SJCRH30 (cell line): ENCODE measurements at regions not wholly inside any gene's neighbourhood (a gene's known extent, or its start where the extent isn't known, plus 50 kb on each side); places are given as distances from the start of the nearest gene placed in this dataset.
"Not testable (repeated sequence)": the region's sequence is repeated elsewhere in the genome, so short reads cannot be mapped to it uniquely, and the experiment has no call there.

Experiments used
- DNase-seq, 2 experiments: peaks; one replicate each; pipeline ENCODE4 v3.0.0-alpha.2; 2015 to 2020
- H3K27ac ChIP-seq: fragments of 250-450 bp; sonication (Bioruptor Pico); 2 replicates; pipeline ENCODE4 v1.5.1; 2020; ENCODE audit warnings: mild to moderate bottlenecking, moderate library complexity
- H3K27me3 ChIP-seq: fragments of 250-450 bp; sonication (Bioruptor Pico); 2 replicates; pipeline ENCODE4 v1.5.1; 2020; ENCODE audit warnings: mild to moderate bottlenecking, moderate library complexity
- H3K36me3 ChIP-seq: fragments of 250-450 bp; sonication (Bioruptor Pico); 2 replicates; pipeline ENCODE4 v1.5.1; 2020; ENCODE audit warnings: mild to moderate bottlenecking, moderate library complexity
- H3K4me1 ChIP-seq: fragments of 250-450 bp; sonication (Bioruptor Pico); 2 replicates; pipeline ENCODE4 v1.5.1; 2020; ENCODE audit warnings: mild to moderate bottlenecking, moderate library complexity
- H3K4me3 ChIP-seq: fragments of 250-450 bp; sonication (Bioruptor Pico); 2 replicates; pipeline ENCODE4 v1.5.1; 2020; ENCODE audit warnings: mild to moderate bottlenecking, moderate library complexity
- H3K9me3 ChIP-seq: fragments of 250-450 bp; sonication (Bioruptor Pico); replicated peaks from 2 replicates; pipeline ENCODE4 v1.5.1; 2020; ENCODE audit warnings: mild to moderate bottlenecking, moderate library complexity

DNA sequence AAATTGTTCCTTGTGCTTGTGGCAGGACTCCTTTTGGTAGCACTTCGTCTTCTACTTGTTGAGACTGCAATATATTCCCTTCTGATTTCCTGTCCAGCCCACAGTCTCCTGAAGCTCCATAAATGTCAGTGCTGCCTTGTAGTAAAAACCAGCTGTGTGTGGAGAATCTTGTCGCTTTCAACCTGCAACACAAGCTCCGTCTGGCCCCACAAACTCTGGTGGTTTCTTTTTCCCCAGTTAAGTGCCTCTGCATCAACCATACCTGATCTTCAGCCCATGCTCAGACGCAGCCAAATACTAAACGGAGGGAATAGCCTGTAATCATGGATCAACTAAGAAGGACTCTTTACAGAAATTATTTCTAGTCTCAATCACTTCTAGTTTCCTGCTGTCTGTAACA, 1133.3 kb upstream of the ADGRB3 start:
- no peaks in the 10 kb centered on the region; the same call in 1 of the 2 replicates for H3K27me3 ChIP-seq
- no peak overlapping the region for H3K4me3 ChIP-seq
- no peaks in the 10 kb centered on the region for H3K36me3 ChIP-seq
- no peak for DNase-seq
- no peaks in the 10 kb centered on the region for H3K9me3 ChIP-seq
- no peaks in the 10 kb centered on the region for H3K4me1 ChIP-seq
- no peak overlapping the region for H3K27ac ChIP-seq

DNA sequence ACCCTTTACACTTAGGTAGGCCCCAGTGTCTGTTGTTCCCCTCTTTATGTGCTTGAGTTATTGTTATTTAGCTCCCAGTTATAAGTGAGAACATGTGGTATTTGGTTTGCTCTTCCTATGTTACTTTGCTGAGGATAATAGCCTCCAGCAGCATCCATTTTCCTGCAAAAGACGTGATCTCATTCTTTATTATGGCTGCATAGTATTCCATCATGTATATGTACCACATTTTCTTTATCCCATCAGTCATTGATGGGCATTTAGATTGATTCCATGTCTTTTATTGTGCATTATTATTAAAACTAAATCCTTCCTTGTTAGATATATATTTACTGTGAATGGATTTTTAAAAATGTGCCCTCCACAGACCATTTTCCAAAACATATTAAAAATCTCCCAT, 1137.3 kb upstream of the ADGRB3 start:
- no peak overlapping the region for H3K27ac ChIP-seq
- DNase-seq: no peak
- no peak overlapping the region for H3K4me3 ChIP-seq
- H3K27me3 ChIP-seq: no peaks in the 10 kb centered on the region; the same call in 1 of the 2 replicates
- H3K9me3 ChIP-seq: no peaks in the 10 kb centered on the region
- H3K36me3 ChIP-seq: no peaks in the 10 kb centered on the region
- H3K4me1 ChIP-seq: no peaks in the 10 kb centered on the region

DNA sequence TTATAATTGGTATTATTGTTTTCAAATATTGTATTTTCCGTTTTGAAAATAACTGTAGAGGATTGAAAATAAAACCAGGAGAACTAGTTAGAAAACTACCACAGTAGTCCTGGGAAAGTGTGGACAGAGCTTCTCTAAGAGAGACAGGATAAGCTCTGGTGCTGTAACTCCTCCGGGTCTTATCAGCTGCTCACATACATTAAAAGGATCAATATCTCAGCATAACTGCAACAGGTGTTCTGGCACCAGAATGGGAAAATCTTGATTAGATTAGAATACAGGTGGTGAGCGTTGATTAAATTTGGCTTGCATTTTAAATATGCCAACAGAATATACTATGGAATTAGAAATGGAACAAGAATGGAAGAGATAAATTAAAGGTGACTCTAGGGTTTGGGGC, 1138.9 kb upstream of the ADGRB3 start:
- Histone ChIP-seq H3K27ac (no peak overlapping the region), H3K36me3 (no peaks in the 10 kb centered on the region), H3K4me3 (no peak overlapping the region)

DNA sequence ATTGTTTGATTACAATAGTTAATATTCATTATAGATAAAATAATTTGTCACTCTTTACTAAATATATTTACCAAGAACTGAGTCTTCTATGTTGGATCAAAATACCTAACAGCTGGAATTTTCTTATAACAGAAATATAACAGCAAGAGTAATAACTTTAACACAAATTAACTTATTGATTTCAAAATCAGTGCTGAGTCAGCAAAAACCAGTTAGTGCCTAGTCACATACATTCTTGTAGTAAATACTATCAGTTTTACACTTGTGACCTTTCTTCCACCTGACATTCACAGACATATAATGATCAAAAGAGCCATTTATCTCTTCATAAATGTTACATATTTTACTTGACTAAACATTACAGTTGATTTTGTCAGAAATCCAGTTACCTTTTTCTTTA, 1141.4 kb upstream of the ADGRB3 start:
- Histone ChIP-seq H3K36me3 (no peaks in the 10 kb centered on the region), H3K27me3 (no peaks in the 10 kb centered on the region), H3K4me3 (no peak overlapping the region), H3K4me1 (no peaks in the 10 kb centered on the region), H3K9me3 (no peaks in the 10 kb centered on the region), H3K27ac (no peak overlapping the region)
- DNase-seq: no peak

More for the DNA sequence above, 1138.9 kb upstream of the ADGRB3 start:
- H3K27me3 ChIP-seq: no peaks in the 10 kb centered on the region; the same call in 1 of the 2 replicates
- no peaks in the 10 kb centered on the region for H3K4me1 ChIP-seq
- H3K9me3 ChIP-seq: no peaks in the 10 kb centered on the region
- DNase-seq: no peak

DNA sequence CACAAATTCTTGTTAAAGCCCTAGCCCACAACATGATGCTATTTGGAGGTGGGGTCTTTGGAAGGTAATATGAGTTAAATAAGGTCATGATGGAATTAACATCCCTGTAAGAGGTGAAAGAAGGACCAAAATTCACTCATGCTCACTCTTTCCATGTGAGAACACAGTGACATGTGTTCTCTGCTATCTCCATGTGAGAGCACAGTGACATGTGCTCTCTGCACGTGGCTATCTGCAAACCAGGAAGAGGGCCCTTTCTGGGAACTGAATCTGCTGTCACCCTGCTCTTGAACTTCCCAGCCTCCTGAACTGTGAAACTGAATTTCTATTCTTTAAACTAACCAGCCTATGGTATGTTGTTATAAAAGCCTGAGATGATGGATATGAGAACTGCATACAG, 1159.4 kb upstream of the ADGRB3 start:
- no peaks in the 10 kb centered on the region for H3K27me3 ChIP-seq
- 0 out of 2 replicates have a peak, but pooled peaks cover 4% of the 10 kb centered on the region for H3K36me3 ChIP-seq
- no peak for DNase-seq
- no peaks in the 10 kb centered on the region for H3K4me1 ChIP-seq
- H3K9me3 ChIP-seq: no peaks in the 10 kb centered on the region
- H3K27ac ChIP-seq: no peak overlapping the region
- H3K4me3 ChIP-seq: no peak overlapping the region

DNA sequence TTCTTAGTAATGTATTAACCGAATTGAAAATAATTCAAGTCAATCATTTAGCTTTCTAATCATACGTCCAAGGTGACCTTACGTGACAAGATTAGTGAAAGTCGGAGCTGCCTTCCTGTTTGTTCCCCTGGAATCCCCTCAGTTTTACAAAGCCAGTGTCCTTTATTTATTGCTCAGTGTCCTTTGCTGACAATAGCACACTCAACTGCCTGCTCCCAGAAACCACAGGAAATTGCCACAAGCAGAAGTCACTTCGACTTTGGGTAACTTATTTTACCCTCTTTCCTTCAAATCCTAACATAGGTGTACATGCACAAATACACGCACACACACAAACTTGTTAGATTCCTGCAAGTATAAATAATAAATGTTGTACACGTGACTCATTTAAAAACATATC, 1167.7 kb upstream of the ADGRB3 start:
- no peaks in the 10 kb centered on the region for H3K27me3 ChIP-seq
- H3K9me3 ChIP-seq: no peaks in the 10 kb centered on the region
- no peaks in the 10 kb centered on the region for H3K4me1 ChIP-seq
- H3K36me3 ChIP-seq: no peaks in the 10 kb centered on the region
- H3K27ac ChIP-seq: no peak overlapping the region
- no peak overlapping the region for H3K4me3 ChIP-seq
- no peak for DNase-seq

DNA sequence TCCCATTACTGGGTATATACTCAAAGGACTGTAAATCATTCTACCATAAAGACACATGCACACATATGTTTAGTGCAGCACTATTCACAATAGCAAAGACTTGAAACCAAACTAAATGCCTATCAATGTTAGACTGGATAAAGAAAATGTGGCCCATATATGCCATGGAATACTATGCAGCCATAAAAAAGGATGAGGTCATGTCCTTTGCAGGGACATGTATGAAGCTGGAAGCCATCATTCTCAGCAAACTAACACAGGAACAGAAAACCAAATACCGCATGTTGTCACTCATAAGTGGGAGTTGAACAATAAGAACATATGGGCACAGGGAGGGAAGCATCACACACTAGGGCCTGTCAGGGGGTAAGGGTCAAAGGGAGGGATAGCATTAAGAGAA, 1172.4 kb upstream of the ADGRB3 start:
- H3K27me3 ChIP-seq, H3K9me3 ChIP-seq, H3K36me3 ChIP-seq, DNase-seq, H3K4me1 ChIP-seq, H3K27ac ChIP-seq, H3K4me3 ChIP-seq: not testable (repeated sequence)

DNA sequence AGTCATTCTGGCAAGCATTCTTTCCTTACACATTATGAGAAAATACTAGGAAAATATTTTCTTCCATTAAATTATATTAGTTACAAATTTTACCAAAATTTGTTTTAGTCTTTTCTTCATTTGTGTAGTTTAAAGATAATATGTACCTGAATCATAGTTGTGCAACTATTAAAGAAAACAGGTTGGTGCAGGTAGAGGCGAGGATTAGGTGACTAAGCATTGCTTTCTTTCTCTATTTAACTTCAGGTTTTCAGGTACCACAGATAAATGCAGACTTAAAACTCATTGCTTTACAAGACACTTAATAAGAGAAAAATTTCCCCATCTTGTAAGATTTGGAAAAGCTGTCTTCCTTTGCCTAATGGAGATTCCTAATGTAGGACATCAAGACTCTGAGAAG, 1175.5 kb upstream of the ADGRB3 start:
- H3K4me1 ChIP-seq: no peaks in the 10 kb centered on the region

DNA sequence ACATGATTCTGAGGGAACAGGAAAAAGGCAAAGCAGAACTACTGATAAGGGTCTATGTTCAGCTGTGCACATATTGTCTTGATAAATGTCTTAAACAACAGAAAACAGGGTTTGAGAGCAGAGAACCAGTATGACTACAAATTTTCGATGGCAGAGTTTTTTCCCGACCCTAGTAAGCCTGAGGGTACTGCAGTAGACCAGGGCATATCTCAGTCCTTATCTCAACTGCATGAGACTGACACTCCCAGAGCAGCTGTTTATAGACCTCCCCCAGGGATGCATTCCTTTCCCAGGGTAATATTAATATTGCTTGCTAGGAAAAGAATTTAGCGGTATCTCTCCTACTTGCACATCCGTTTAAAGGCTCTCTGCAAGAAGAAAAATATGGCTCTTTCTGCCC, 1176.8 kb upstream of the ADGRB3 start:
- Histone ChIP-seq H3K27me3 (no peaks in the 10 kb centered on the region), H3K9me3 (peaks cover 4% of the 10 kb centered on the region), H3K4me1 (no peaks in the 10 kb centered on the region), H3K4me3 (no peak overlapping the region), H3K36me3 (no peaks in the 10 kb centered on the region), H3K27ac (no peak overlapping the region)
- DNase-seq: peak in 1 of 2 experiments; percentile 4

More for the DNA sequence above, 1175.5 kb upstream of the ADGRB3 start:
- Histone ChIP-seq H3K27me3 (no peaks in the 10 kb centered on the region), H3K27ac (no peak overlapping the region), H3K9me3 (peaks cover 4% of the 10 kb centered on the region), H3K36me3 (no peaks in the 10 kb centered on the region), H3K4me3 (no peak overlapping the region)
- no peak for DNase-seq

DNA sequence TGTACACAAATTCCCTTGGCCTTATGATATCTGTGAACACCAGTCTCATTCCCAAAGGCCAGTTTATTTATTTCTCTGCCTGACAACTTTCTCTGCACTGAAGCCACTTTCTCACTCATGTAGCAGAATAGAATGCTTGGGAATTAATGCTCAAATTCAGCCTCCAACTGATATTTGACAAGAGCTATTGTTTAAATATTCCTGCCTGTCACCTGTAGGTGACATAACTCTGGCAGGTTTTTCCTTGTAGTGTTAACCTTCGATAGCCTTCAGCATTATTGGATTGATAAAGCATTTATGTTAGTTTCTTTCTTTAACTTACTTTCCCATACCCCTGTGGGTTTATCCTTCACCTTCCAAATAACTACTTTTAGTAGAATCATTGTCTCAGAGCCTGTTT, 1183.2 kb upstream of the ADGRB3 start:
- H3K4me3 ChIP-seq: no peak overlapping the region
- no peaks in the 10 kb centered on the region for H3K9me3 ChIP-seq
- no peaks in the 10 kb centered on the region for H3K4me1 ChIP-seq
- no peaks in the 10 kb centered on the region for H3K36me3 ChIP-seq
- no peak for DNase-seq
- H3K27me3 ChIP-seq: no peaks in the 10 kb centered on the region
- H3K27ac ChIP-seq: no peak overlapping the region

DNA sequence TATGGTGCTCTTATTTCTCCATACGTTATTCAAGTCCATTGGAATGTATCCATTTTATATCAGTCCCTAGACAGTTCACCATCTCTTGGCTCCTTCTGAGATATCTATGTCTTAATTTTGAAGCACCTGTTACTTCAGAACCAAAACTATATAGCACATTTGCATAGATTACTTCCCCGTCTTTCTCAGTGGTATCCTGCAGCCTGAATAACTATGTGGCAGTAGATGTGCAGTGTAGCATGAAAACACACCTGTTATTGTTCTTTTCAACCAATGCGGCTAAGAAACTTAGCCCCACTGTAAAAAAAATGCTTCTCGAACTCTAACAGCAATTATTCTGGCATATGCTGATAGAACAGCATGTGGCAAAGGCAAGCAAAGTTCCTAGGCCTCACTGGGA, 1184.4 kb upstream of the ADGRB3 start:
- no peak overlapping the region for H3K4me3 ChIP-seq
- H3K27me3 ChIP-seq: no peaks in the 10 kb centered on the region
- DNase-seq: no peak
- H3K9me3 ChIP-seq: no peaks in the 10 kb centered on the region
- no peak overlapping the region for H3K27ac ChIP-seq
- no peaks in the 10 kb centered on the region for H3K36me3 ChIP-seq
- no peaks in the 10 kb centered on the region for H3K4me1 ChIP-seq

DNA sequence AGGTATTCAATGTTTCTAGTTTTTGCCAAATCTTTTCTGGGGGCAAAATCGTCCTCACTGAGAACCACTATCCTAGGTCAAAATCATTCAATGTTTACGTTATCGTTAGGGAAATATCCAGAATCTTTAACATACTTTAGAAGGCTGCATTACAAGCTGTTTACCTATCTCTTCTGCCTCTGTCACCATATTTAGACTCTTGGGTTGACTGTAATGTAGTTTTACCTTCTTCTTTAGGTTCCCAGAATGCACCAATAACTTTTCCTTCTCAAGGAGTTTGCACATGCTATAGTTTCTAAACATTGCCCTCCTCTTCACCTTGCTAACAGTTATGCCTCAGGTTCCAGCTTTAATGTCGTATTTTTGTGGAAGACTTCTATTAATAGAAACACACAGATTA, 1185.5 kb upstream of the ADGRB3 start:
- H3K27me3 ChIP-seq: no peaks in the 10 kb centered on the region
- H3K36me3 ChIP-seq: no peaks in the 10 kb centered on the region
- H3K4me3 ChIP-seq: no peak overlapping the region
- no peaks in the 10 kb centered on the region for H3K9me3 ChIP-seq
- no peaks in the 10 kb centered on the region for H3K4me1 ChIP-seq
- no peak overlapping the region for H3K27ac ChIP-seq
- no peak for DNase-seq

DNA sequence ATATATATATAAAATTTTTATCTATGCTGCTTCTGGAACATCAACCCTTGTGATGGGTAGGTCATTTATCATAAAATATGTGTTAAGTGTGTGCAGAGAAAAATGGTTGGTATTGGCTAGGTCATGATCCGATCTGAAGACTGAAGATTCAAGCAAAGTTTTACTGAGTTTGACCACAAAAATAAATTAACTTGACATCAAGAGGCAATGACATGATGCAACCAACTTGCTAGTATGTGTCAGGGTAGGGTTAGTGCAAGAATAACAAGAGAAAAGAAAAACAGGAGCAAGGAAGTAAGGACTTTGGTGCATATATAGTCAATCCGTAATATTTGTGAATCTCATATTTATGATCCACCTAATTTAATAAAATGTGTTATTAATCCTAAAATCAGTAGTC, 1202.0 kb upstream of the ADGRB3 start:
- DNase-seq: peak in 1 of 2 experiments; percentile 6
- Histone ChIP-seq H3K4me3 (no peak overlapping the region), H3K36me3 (no peaks in the 10 kb centered on the region), H3K27me3 (no peaks in the 10 kb centered on the region), H3K4me1 (no peaks in the 10 kb centered on the region), H3K9me3 (no peaks in the 10 kb centered on the region), H3K27ac (no peak overlapping the region)

DNA sequence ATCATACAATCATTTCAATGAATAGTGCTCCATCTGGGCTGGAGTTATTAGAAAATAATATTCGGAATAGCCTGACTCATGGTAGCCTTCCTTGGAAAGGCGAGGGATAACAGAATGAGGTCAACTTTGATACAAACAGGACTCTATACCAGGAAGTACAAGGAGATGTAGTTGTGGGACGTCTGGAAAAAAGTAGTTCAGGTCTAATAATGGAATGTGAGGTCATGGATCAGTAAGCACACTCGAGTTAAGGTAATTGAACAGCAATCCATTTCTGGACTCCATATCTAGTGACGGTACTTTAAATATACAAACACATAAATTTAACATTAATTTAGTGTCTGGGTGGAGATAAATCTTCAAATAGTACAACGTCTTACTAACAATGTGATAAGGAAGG, 1204.0 kb upstream of the ADGRB3 start:
- DNase-seq: no peak
- Histone ChIP-seq H3K36me3 (no peaks in the 10 kb centered on the region), H3K4me1 (no peaks in the 10 kb centered on the region), H3K27ac (no peak overlapping the region), H3K9me3 (no peaks in the 10 kb centered on the region), H3K4me3 (no peak overlapping the region), H3K27me3 (no peaks in the 10 kb centered on the region)

DNA sequence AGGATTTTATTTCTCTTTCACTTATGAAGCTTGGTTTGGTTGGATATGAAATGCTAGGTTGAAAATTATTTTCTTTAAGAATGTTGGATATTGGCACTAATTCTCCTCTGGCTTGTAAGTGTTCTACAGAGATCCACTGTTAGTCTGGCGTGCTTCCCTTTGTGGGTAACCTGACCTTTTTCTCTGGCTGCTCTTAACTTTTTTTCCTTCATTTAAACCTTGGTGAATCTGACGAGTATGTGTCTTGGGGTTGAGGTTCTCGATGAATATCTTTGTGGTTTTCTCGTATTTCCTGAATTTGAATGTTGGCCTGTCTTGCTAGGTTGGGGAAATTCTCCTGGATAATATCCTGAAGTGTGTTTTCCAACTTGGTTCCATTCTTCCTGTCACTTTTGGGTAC, 1208.4 kb upstream of the ADGRB3 start:
- H3K27me3 ChIP-seq, H3K4me3 ChIP-seq, H3K9me3 ChIP-seq, H3K4me1 ChIP-seq, H3K27ac ChIP-seq, H3K36me3 ChIP-seq, DNase-seq: not testable (repeated sequence)

DNA sequence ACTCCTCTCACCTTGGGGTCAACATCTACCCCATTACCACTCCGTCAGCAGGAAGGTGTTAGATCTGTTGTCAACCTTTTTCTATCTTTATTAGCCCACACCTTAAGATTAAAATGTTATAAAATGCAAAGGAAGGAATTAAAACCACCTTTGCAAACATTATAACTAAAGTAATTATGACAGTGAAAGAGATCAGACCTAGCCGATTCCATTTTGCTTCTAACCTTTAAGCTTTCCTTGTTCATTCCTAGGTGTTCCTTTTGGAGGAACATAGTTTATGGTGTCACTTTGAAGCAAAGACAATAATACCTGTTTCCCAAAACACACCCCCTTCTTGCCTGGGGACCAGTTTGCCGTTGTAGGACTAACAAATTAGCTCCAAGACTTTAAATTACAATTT, 1223.0 kb upstream of the ADGRB3 start:
- no peaks in the 10 kb centered on the region for H3K9me3 ChIP-seq
- H3K4me1 ChIP-seq: no peaks in the 10 kb centered on the region
- no peaks in the 10 kb centered on the region for H3K27me3 ChIP-seq
- H3K27ac ChIP-seq: no peak overlapping the region
- no peak for DNase-seq
- no peaks in the 10 kb centered on the region for H3K36me3 ChIP-seq
- H3K4me3 ChIP-seq: no peak overlapping the region

DNA sequence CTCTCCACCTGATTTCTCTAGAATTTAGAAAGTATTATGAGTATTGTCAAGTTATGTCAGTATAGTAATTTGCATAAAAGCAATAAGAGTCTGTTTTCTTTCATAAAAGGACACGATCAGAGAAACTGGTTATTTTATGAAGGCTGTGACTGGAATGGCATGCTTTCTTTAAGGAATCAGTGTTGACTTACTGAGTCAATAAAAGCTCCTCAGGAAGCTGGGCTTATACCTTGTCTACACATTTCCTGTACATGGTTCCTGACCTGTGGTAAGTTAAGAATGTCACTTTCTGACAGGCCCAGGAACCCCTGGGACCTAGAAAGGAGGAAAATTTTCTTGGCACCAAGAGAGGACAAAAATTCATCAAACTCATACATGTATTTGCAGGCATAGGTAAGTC, 1224.0 kb upstream of the ADGRB3 start:
- DNase-seq: no peak
- no peaks in the 10 kb centered on the region for H3K4me1 ChIP-seq
- H3K36me3 ChIP-seq: no peaks in the 10 kb centered on the region
- no peak overlapping the region for H3K4me3 ChIP-seq
- no peaks in the 10 kb centered on the region for H3K27me3 ChIP-seq
- H3K27ac ChIP-seq: no peak overlapping the region
- H3K9me3 ChIP-seq: no peaks in the 10 kb centered on the region
